ENCODE measurements at regions not wholly inside any gene's neighbourhood (a gene's known extent, or its start where the extent isn't known, plus 50 kb on each side); places are given as distances from the start of the nearest gene placed in this dataset.

DNA sequence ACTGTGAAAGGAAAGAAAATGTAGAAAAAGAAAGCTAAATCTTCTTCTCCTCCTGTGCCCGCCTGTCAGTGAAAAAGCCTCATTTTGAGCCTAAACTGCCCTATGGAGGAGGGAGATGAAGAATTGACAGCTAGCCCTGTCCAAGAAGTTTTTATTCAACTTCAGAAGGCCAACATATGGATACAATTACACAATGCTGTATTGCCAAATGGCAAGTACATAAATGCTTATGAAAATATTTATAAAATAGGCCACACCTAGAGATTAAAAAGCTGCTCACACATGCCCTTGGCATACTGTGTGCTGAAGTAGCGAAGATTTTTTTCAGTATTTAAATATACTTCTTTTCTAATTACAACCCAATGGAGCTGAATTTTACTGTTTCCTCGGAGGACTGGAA lies 65.1 kb upstream of the NEBL start:
- in situ Hi-C loops (cut with HindIII; ENCODE audit: low sequenced_read_pairs): no loop called here
- DNase-seq (ENCODE audit: low read depth): no peak
- no peak overlapping the region for H3K4me3 ChIP-seq (ENCODE audit: low read depth, low read length)
- TF ChIP-seq, protein P1, sequence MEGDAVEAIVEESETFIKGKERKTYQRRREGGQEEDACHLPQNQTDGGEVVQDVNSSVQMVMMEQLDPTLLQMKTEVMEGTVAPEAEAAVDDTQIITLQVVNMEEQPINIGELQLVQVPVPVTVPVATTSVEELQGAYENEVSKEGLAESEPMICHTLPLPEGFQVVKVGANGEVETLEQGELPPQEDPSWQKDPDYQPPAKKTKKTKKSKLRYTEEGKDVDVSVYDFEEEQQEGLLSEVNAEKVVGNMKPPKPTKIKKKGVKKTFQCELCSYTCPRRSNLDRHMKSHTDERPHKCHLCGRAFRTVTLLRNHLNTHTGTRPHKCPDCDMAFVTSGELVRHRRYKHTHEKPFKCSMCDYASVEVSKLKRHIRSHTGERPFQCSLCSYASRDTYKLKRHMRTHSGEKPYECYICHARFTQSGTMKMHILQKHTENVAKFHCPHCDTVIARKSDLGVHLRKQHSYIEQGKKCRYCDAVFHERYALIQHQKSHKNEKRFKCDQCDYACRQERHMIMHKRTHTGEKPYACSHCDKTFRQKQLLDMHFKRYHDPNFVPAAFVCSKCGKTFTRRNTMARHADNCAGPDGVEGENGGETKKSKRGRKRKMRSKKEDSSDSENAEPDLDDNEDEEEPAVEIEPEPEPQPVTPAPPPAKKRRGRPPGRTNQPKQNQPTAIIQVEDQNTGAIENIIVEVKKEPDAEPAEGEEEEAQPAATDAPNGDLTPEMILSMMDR (IDR thresholded peaks at IDR 0.05; ENCODE audit: low read depth, low read length, missing control alignments): no peak

DNA sequence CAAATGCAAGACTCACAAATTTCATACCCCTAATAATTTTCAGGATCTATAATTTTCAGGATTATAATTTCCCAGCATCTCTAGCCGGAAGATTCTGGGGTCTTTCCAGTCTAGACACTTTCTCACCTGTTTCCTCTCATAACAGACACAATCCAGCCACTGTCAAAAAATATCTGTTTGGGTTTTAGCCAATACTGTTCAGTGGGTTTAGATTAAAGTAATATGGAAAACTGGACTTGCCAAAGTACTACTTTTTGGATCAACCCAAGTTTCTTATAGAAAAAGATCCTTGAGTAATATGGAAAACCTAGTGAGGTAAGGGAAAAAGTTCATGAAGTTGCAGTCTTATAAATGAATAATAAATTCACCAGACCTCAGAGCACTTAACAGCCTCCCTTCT lies 62.1 kb upstream of the NEBL start:
- TF ChIP-seq, protein P1 (IDR thresholded peaks at IDR 0.05; ENCODE audit: low read depth, low read length, missing control alignments): no peak
- no peak overlapping the region for H3K4me3 ChIP-seq (ENCODE audit: low read depth, low read length)
- no peak for DNase-seq (ENCODE audit: low read depth)
- in situ Hi-C loops (cut with HindIII; ENCODE audit: low sequenced_read_pairs): no loop called here

DNA sequence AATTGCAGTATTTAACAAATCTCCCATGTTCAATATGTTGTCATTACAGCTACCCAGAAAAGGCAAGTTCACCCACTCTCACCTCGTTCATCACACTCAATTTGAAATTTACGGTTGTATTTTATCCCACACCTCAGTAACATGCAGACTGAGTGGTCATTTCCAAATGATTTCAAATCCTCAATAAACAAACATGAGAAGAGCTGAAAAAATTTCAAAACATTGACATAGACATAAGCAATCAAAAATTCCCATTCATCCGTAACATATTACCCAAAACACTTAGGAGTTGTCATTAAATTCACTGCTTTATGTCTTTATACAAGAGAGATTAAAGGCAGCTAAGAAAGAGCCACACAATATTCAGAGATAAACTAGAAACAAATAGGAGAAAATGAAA lies 61.7 kb upstream of the NEBL start:
- TF ChIP-seq, protein P1 (IDR thresholded peaks at IDR 0.05; ENCODE audit: low read depth, low read length, missing control alignments): no peak
- no peak for DNase-seq (ENCODE audit: low read depth)
- in situ Hi-C loops (cut with HindIII; ENCODE audit: low sequenced_read_pairs): no loop called here
- H3K4me3 ChIP-seq (ENCODE audit: low read depth, low read length): no peak overlapping the region

DNA sequence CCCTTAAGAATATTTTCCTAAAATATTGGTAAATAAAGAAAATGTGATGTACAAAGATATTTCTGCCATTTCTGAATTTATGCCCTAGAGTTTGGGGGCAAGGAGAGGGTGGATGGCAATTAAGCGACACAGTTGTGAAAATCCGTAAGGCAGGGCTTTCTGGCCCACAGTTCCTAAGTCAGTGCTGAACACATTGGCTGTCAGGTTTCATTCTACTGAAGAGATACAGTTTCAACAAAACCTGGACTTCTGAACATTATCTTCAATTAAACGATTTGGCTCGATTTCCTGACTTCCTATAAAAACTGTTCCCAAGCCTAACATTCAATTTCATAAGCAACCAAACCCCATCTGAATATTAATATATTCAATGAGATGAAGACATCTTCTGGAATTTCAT lies 61.1 kb upstream of the NEBL start:
- TF ChIP-seq, protein P1 (IDR thresholded peaks at IDR 0.05; ENCODE audit: low read depth, low read length, missing control alignments): no peak
- in situ Hi-C loops (cut with HindIII; ENCODE audit: low sequenced_read_pairs): no loop called here
- DNase-seq (ENCODE audit: low read depth): no peak
- no peak overlapping the region for H3K4me3 ChIP-seq (ENCODE audit: low read depth, low read length)

DNA sequence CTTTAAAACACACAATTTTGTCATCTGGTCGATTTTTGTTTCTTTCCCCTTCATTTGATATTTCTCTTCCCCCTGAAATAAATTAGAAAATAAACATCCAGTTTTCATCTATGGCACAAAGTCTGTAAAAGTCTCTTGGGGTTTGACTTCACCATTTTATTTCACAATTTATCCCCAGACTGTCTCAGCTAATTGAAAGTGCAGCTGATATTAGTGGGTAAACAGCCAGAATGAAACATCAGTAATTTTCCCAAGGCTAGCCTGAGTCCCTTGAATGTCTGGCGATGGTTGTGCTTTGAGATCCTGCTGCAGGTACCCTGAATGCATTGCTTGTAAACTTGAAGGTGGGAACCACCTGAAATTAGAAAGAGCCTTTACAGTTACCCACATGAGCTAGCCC lies 60.6 kb upstream of the NEBL start:
- no peak overlapping the region for H3K4me3 ChIP-seq (ENCODE audit: low read depth, low read length)
- TF ChIP-seq, protein P1 (IDR thresholded peaks at IDR 0.05; ENCODE audit: low read depth, low read length, missing control alignments): no peak
- in situ Hi-C loops (cut with HindIII; ENCODE audit: low sequenced_read_pairs): no loop called here
- DNase-seq (ENCODE audit: low read depth): no peak

DNA sequence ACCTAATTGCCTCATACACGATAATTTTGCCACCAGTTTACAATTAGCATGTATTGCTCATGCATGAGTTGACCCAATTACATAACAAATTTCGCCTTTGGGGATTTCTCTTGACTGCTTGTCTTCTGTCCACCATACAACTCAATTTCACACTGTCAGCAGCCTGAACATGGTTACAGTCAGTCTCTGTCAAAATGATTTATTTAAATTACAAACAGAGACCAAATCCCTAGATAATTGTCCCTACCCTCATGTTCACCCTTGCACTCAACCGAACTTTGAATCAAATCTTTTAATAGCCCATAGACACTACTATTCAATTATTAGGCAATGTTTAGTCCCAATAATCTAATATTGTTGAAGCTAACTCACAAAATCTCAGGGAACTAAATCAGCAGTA lies 59.7 kb upstream of the NEBL start:
- in situ Hi-C loops (cut with HindIII; ENCODE audit: low sequenced_read_pairs): no loop called here
- DNase-seq (ENCODE audit: low read depth): no peak
- TF ChIP-seq, protein P1 (IDR thresholded peaks at IDR 0.05; ENCODE audit: low read depth, low read length, missing control alignments): no peak
- H3K4me3 ChIP-seq (ENCODE audit: low read depth, low read length): no peak overlapping the region

DNA sequence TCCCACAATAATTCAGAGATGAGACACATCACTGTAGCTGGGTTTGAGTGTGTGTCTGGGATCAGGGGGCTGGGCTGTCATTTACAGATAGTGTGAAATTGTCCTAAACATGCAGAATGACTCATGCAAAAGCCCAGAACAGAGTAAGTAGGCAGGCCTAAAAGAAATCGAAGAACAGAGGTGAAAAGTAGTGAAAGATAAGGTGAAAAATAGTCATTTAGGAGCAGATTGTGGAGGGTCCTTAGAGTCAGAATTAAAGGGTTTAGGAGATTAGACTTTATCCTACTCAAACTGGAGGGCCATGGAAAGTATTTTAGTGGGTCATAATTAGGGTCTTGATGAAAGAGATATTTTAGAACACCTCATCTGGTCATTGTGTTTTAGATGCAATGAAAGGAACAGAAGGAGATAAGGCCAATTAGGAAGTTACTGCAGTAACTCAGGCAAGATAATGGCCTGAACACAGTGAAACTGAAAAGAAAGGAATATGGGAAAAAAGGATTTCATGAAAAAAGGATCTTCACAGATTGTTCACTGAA lies 58.3 kb upstream of the NEBL start:
- TF ChIP-seq, protein P1 (IDR thresholded peaks at IDR 0.05; ENCODE audit: low read depth, low read length, missing control alignments): no peak
- H3K4me3 ChIP-seq (ENCODE audit: low read depth, low read length): no peak overlapping the region
- in situ Hi-C loops (cut with HindIII; ENCODE audit: low sequenced_read_pairs): no loop called here
- no peak for DNase-seq (ENCODE audit: low read depth)
